SU-DHL-6 (cell line): ENCODE measurements at regions not wholly inside any gene's neighbourhood (a gene's known extent, or its start where the extent isn't known, plus 50 kb on each side); places are given as distances from the start of the nearest gene placed in this dataset.

Experiments
- H2AFZ ChIP-seq: fragments of 200-600 bp; sonication (generic); 2 replicates; pipeline ENCODE4 v1.6.1; 2014; ENCODE audit warnings: low read depth, mild to moderate bottlenecking, moderate library complexity, mixed read lengths, antibody characterized with exemption, low read length; ENCODE audit not compliant: severe bottlenecking
- H3F3A ChIP-seq: fragments of 200-600 bp; shearing (Covaris generic); 2 replicates; pipeline ENCODE4 v1.6.0; 2016; ENCODE audit warnings: antibody characterized with exemption, mild to moderate bottlenecking; ENCODE audit not compliant: insufficient read depth
- H3K27ac ChIP-seq: fragments of 200-600 bp; sonication (generic); 2 replicates; pipeline ENCODE4 v1.5.1; 2016; ENCODE audit warnings: low read depth, mild to moderate bottlenecking, low read length, moderate library complexity, mixed read lengths
- H3K27me3 ChIP-seq: fragments of 200-600 bp; sonication (generic), shearing (Covaris generic); 2 replicates; pipeline ENCODE4 v1.6.0; 2014; ENCODE audit warnings: mild to moderate bottlenecking, low read length
- H3K36me3 ChIP-seq: fragments of 200-600 bp; sonication (generic); 2 replicates; pipeline ENCODE4 v1.6.1; 2014; ENCODE audit warnings: mild to moderate bottlenecking, low read length, mixed read lengths
- H3K4me2 ChIP-seq: fragments of 300-600, 200-600 bp; shearing (Covaris generic), sonication (generic); 2 replicates; pipeline ENCODE4 v1.6.0; 2014; ENCODE audit warnings: low read length, low read depth, mild to moderate bottlenecking; ENCODE audit not compliant: poor library complexity, severe bottlenecking
- H3K4me3 ChIP-seq: fragments of 200-600 bp; sonication (generic); 2 replicates; pipeline ENCODE4 v1.5.1; 2014; ENCODE audit warnings: antibody characterized with exemption, low read length, mild to moderate bottlenecking, mixed read lengths; ENCODE audit not compliant: insufficient read depth, poor library complexity, severe bottlenecking
- H3K79me2 ChIP-seq: fragments of 200-600 bp; sonication (generic); 2 replicates; pipeline ENCODE4 v1.6.1; 2014; ENCODE audit warnings: mild to moderate bottlenecking, low read length, moderate library complexity; ENCODE audit not compliant: insufficient read depth
- H3K9ac ChIP-seq: fragments of 200-600 bp; sonication (generic); 2 replicates; pipeline ENCODE4 v1.7.0; 2014; ENCODE audit warnings: mild to moderate bottlenecking, low read length
- H3K9me2 ChIP-seq: fragments of 200-600 bp; sonication (generic); replicated peaks from 2 replicates; pipeline ENCODE4 v1.6.1; 2014; ENCODE audit warnings: low read length; ENCODE audit not compliant: insufficient read depth
- H3K9me3 ChIP-seq: fragments of 200-600 bp; sonication (generic); 2 replicates; pipeline ENCODE4 v1.6.1; 2014; ENCODE audit warnings: low read length, mixed read lengths; ENCODE audit not compliant: insufficient read depth
- H4K20me1 ChIP-seq: fragments of 200-600 bp; sonication (generic); 2 replicates; pipeline ENCODE4 v1.6.1; 2014; ENCODE audit warnings: low read depth, mild to moderate bottlenecking, antibody characterized with exemption, low read length, moderate library complexity, mixed read lengths
- CTCF ChIP-seq: fragments of 200-600 bp; sonication (generic); IDR thresholded peaks from one replicate; pipeline ENCODE4 v1.5.1; 2017; ENCODE audit warnings: antibody characterized with exemption, mild to moderate bottlenecking, low read length, moderate library complexity; ENCODE audit not compliant: insufficient read depth, poor library complexity, severe bottlenecking
- EZH2phosphoT487 ChIP-seq: fragments of 200-600 bp; sonication (generic), shearing (Covaris generic); conservative IDR thresholded peaks from 2 replicates; pipeline ENCODE4 v1.6.1; 2018; ENCODE audit warnings: mild to moderate bottlenecking, antibody characterized with exemption, low read length, moderate library complexity, mixed read lengths

GRCh38 chr12:73274976-73275375 lies 1002.8 kb downstream of the TRHDE start:
- H3K9me2 ChIP-seq: no peaks in the 10 kb centered on the region
- H3F3A ChIP-seq: no peaks in the 10 kb centered on the region
- H2AFZ ChIP-seq: no peak overlapping the region
- no peaks in the 10 kb centered on the region for H4K20me1 ChIP-seq
- no peaks in the 10 kb centered on the region for H3K36me3 ChIP-seq
- H3K9ac ChIP-seq: no peak overlapping the region
- H3K27me3 ChIP-seq: no peaks in the 10 kb centered on the region
- H3K9me3 ChIP-seq: no peaks in the 10 kb centered on the region
- H3K4me2 ChIP-seq: no peak overlapping the region
- H3K79me2 ChIP-seq: no peaks in the 10 kb centered on the region
- H3K27ac ChIP-seq: no peak overlapping the region
- TF ChIP-seq EZH2phosphoT487: no peak
- no peak for TF ChIP-seq CTCF
- H3K4me3 ChIP-seq: no peak overlapping the region

- H3K9me3 ChIP-seq: no peaks in the 10 kb centered on the region
- H3K27ac ChIP-seq: no peak overlapping the region
- H3K79me2 ChIP-seq: no peaks in the 10 kb centered on the region
- H3K9ac ChIP-seq: no peak overlapping the region
- no peak overlapping the region for H3K4me2 ChIP-seq
- H3K27me3 ChIP-seq: no peaks in the 10 kb centered on the region
- no peak for TF ChIP-seq CTCF
- H3K9me2 ChIP-seq: no peaks in the 10 kb centered on the region
- no peaks in the 10 kb centered on the region for H3K36me3 ChIP-seq
- H3F3A ChIP-seq: no peaks in the 10 kb centered on the region
- no peaks in the 10 kb centered on the region for H4K20me1 ChIP-seq
- no peak overlapping the region for H3K4me3 ChIP-seq
- no peak overlapping the region for H2AFZ ChIP-seq
Observed at GRCh38 chr12:73277971-73278370, 1005.8 kb downstream of the TRHDE start.

DNA sequence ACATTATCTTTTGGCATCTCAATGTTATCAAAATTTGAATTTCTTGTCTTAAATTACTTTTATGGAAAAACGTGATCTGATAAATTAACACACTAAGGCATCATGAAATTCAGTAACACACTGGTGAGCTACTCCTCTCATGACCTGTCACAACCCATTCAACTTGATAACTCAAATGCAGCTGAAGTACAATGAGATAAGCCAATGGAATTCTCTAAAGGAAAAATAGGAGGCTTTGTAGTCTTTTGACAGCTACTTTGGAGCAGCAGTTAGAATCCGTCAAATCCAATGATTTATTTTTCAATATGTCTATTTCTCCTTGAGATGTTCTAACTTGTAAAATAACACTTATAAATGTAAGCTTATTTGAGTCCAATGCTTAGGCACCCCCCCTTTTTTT lies 1029.4 kb downstream of the TRHDE start:
- Histone ChIP-seq H3K27me3 (no peaks in the 10 kb centered on the region), H3K9ac (no peak overlapping the region), H3K4me2 (no peak overlapping the region), H4K20me1 (no peaks in the 10 kb centered on the region), H3K79me2 (no peaks in the 10 kb centered on the region), H3K36me3 (no peaks in the 10 kb centered on the region), H3K9me3 (no peaks in the 10 kb centered on the region), H3K9me2 (no peaks in the 10 kb centered on the region), H2AFZ (no peak overlapping the region), H3K27ac (no peak overlapping the region), H3K4me3 (no peak overlapping the region), H3F3A (no peaks in the 10 kb centered on the region)
- TF ChIP-seq CTCF (no peak), EZH2phosphoT487 (no peak)

- no peaks in the 10 kb centered on the region for H3K36me3 ChIP-seq
- H3K4me2 ChIP-seq: no peak overlapping the region
- no peak overlapping the region for H2AFZ ChIP-seq
- TF ChIP-seq CTCF (no peak), EZH2phosphoT487 (no peak)
- H3K9ac ChIP-seq: no peak overlapping the region
- H3K27ac ChIP-seq: no peak overlapping the region
- no peaks in the 10 kb centered on the region for H3F3A ChIP-seq
- H4K20me1 ChIP-seq: no peaks in the 10 kb centered on the region
- no peaks in the 10 kb centered on the region for H3K9me2 ChIP-seq
- no peaks in the 10 kb centered on the region for H3K9me3 ChIP-seq
- no peak overlapping the region for H3K4me3 ChIP-seq
- H3K79me2 ChIP-seq: no peaks in the 10 kb centered on the region
- no peaks in the 10 kb centered on the region for H3K27me3 ChIP-seq
Observed at GRCh38 chr12:73307260-73307659, 1035.1 kb downstream of the TRHDE start.
